ENCODE measurements at regions not wholly inside any gene's neighbourhood (a gene's known extent, or its start where the extent isn't known, plus 50 kb on each side); places are given as distances from the start of the nearest gene placed in this dataset.
"Not testable (repeated sequence)": the region's sequence is repeated elsewhere in the genome, so short reads cannot be mapped to it uniquely, and the experiment has no call there.

- peak; percentile 86 for DNase-seq
Observed at GRCh38 chr18:58805467-58806187, 59.0 kb upstream of the ZNF532 start.

- DNase-seq = no peak
Observed at GRCh38 chr18:58806826-58807714, 57.6 kb upstream of the ZNF532 start.

DNA sequence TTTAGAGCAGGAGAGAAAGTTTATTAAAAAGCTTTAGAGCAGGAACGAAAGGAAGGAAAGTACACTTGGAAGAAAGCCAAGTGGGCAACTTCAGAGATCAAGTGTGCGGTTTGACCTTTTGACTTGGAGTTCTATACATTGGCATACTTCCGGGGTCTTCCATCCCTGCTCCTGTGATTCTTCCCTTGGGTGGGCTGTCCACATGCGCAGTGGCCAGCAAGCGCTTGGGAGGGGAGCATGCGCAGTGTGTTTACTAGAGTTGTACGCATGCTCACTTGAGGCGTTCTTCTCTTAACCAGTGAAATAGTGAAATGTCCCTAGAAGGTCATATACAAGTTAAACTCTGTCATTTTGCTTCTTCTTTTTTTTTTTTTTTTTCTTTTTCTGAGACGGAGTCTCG is 56.9 kb upstream of the ZNF532 start:
- no peak for DNase-seq

- DNase-seq = no peak
Observed at GRCh38 chr18:58808349-58808748, 56.3 kb upstream of the ZNF532 start.

DNA sequence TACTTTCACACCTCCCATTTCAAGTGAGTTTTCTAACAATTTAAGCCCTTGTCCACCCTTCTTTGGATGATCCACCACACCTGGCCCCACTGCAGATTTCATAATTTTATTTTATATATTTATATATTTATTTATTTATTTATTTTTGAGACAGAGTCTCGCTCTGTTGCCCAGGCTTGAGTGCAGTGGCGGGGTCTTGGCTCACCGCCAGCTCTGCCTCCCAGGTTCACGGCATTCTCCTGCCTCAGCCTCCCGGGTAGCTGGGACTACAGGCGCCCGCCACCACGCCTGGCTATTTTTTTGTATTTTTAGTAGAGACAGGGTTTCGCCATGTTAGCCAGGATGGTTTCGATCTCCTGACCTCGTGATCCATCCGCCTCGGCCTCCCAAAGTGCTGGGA is 52.8 kb upstream of the ZNF532 start:
- not testable (repeated sequence) for DNase-seq

DNA sequence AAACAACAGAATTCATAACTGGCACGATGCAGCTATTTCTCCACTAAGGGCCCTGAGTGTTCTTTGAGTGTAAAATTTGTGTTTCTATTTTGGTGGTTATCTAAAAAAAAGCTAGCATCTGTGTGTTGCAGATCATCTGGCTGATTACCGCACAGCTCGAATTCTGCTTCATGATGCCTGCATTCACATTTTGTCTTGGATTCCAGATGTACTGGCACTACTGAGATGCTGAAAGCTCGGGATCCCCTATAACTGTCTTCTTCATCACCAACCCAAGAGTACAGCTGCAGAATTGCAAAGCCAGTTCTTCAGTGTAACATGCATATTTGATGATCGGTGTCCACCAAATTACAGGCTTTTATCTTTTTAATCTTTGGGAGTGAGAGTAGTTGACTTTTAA is 51.6 kb upstream of the ZNF532 start:
- DNase-seq = no peak

GRCh38 chr18:58813561-58814225 is 51.0 kb upstream of the ZNF532 start:
- no peak for DNase-seq

- no peak for DNase-seq
Observed at GRCh38 chr18:58814317-58814716, 50.4 kb upstream of the ZNF532 start.

All from NCI-H345 (cell line).